ENCODE measurements at regions not wholly inside any gene's neighbourhood (a gene's known extent, or its start where the extent isn't known, plus 50 kb on each side); places are given as distances from the start of the nearest gene placed in this dataset.
A peak's percentile ranks its signal among the peaks of the same experiment; 100 is the strongest.

- DNase-seq = no peak
Measured at GRCh38 chrX:39360101-39360500, 558.8 kb downstream of the MID1IP1 start.

- DNase-seq = no peak
Measured at GRCh38 chrX:39361736-39362135, 560.5 kb downstream of the MID1IP1 start.

GRCh38 chrX:39367416-39367815 is 566.2 kb downstream of the MID1IP1 start:
- no peak for DNase-seq

- DNase-seq = no peak
Measured at GRCh38 chrX:39372115-39372514, 570.9 kb downstream of the MID1IP1 start.

- DNase-seq = peak; percentile 53
Measured at GRCh38 chrX:39377157-39377556, 575.9 kb downstream of the MID1IP1 start.

GRCh38 chrX:39377773-39378172 is 576.5 kb downstream of the MID1IP1 start:
- DNase-seq = no peak

GRCh38 chrX:39381422-39381821 is 580.2 kb downstream of the MID1IP1 start:
- DNase-seq = no peak

- no peak for DNase-seq
Measured at GRCh38 chrX:39384996-39385395, 583.7 kb downstream of the MID1IP1 start.

- DNase-seq = no peak
Measured at GRCh38 chrX:39388730-39389129, 587.5 kb downstream of the MID1IP1 start.

- no peak for DNase-seq
Measured at GRCh38 chrX:39396358-39396995, 595.2 kb downstream of the MID1IP1 start.

- no peak for DNase-seq
Measured at GRCh38 chrX:39397561-39398199, 596.4 kb downstream of the MID1IP1 start.

- no peak for DNase-seq
Measured at GRCh38 chrX:39398215-39398962, 597.1 kb downstream of the MID1IP1 start.

- no peak for DNase-seq
Measured at GRCh38 chrX:39398963-39399261, 597.7 kb downstream of the MID1IP1 start.

- DNase-seq = no peak
Measured at GRCh38 chrX:39399387-39399786, 598.1 kb downstream of the MID1IP1 start.

GRCh38 chrX:39401483-39402110 is 600.3 kb downstream of the MID1IP1 start:
- DNase-seq = no peak

- DNase-seq = no peak
Measured at GRCh38 chrX:39402158-39402557, 600.9 kb downstream of the MID1IP1 start.

- DNase-seq = no peak
Measured at GRCh38 chrX:39406799-39407198, 605.5 kb downstream of the MID1IP1 start.

- no peak for DNase-seq
Measured at GRCh38 chrX:39409246-39409917, 608.1 kb downstream of the MID1IP1 start.

GRCh38 chrX:39414290-39414854 is 613.1 kb downstream of the MID1IP1 start:
- no peak for DNase-seq

- no peak for DNase-seq
Measured at GRCh38 chrX:39416547-39417260, 615.4 kb downstream of the MID1IP1 start.

- DNase-seq = no peak
Measured at GRCh38 chrX:39418254-39418704, 617.0 kb downstream of the MID1IP1 start.
